ENCODE measurements at regions not wholly inside any gene's neighbourhood (a gene's known extent, or its start where the extent isn't known, plus 50 kb on each side); places are given as distances from the start of the nearest gene placed in this dataset.

DNA sequence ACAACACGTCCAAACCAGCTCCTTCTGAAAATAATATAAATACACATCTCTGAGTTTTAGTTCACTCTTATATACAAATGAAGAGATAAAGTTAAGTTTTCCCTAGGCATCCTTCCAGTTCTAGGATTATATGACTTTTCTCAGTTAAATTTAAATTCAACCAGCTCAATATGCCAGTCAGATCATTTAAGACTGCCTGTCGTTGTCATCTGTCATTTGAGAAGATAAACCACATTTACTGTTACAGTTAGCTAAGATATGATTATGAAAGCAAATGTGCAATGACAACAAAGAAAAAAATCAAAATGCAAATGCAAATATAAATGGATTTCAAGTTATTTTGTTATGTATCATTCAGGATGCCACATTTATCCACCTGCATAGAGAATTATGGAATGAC lies 671.7 kb upstream of the GOT2 start:
- H3K4me3 ChIP-seq (ENCODE audit: low read length): no peak overlapping the region
- H3K4me1 ChIP-seq (ENCODE audit: control insufficient read depth, insufficient read depth, low read length): no peaks in the 10 kb centered on the region
- no peaks in the 10 kb centered on the region for H3K27me3 ChIP-seq (ENCODE audit: control insufficient read depth, insufficient read depth, low read length)
- no peak overlapping the region for H3K27ac ChIP-seq (ENCODE audit: low read depth, low read length)
- no peak overlapping the region for H3K9ac ChIP-seq (ENCODE audit: low read length)
- no peaks in the 10 kb centered on the region for H3K36me3 ChIP-seq (ENCODE audit: control insufficient read depth, insufficient read depth, low read length)

- H3K4me3 ChIP-seq (ENCODE audit: low read length): no peak overlapping the region
- no peaks in the 10 kb centered on the region for H3K27me3 ChIP-seq (ENCODE audit: control insufficient read depth, insufficient read depth, low read length)
- H3K9ac ChIP-seq (ENCODE audit: low read length): no peak overlapping the region
- no peak overlapping the region for H3K27ac ChIP-seq (ENCODE audit: low read depth, low read length)
- no peaks in the 10 kb centered on the region for H3K4me1 ChIP-seq (ENCODE audit: control insufficient read depth, insufficient read depth, low read length)
- no peaks in the 10 kb centered on the region for H3K36me3 ChIP-seq (ENCODE audit: control insufficient read depth, insufficient read depth, low read length)
Observed at GRCh38 chr16:59404509-59404908, 670.4 kb upstream of the GOT2 start.

DNA sequence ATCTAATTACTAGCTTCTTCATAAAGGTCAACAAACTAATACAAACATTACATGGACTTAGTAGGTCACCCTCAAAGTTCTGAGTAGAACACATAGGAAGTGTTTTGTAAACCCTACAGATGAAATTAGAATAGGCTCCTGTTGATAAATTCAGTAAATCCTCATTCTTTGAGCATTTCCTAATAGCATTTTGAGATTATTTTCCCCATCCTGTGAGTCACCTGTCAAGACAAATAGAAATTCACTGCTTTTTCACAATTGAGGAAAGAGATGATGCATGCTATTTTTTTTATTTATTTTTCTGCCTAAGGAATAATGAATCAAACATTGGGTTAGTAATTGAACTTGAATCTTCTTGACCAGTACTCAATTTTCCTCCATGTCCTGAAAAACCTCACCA lies 666.7 kb upstream of the GOT2 start:
- Histone ChIP-seq H3K27me3 (ENCODE audit: control insufficient read depth, insufficient read depth, low read length) (no peaks in the 10 kb centered on the region), H3K27ac (ENCODE audit: low read depth, low read length) (no peak overlapping the region), H3K36me3 (ENCODE audit: control insufficient read depth, insufficient read depth, low read length) (no peaks in the 10 kb centered on the region), H3K4me3 (ENCODE audit: low read length) (no peak overlapping the region), H3K4me1 (ENCODE audit: control insufficient read depth, insufficient read depth, low read length) (no peaks in the 10 kb centered on the region), H3K9ac (ENCODE audit: low read length) (no peak overlapping the region)

DNA sequence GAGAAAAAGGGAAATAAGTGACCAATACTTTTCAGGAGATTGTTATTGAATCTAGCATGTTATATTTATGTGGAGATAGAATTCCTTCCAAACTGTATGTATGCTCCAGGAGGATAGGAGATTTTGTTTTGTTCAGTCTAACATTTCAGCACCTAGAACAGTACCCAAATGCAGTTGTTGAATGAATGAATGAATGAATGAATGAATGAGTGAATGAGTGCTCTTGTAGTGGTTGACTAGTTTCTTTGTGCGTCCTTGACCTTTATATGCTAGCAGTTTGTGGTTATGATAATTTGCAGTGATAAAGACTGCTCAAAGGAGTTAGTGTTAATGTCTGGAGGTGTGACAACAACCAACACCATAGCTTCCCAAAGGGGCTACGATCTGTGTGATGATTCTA lies 663.5 kb upstream of the GOT2 start:
- Histone ChIP-seq H3K36me3 (ENCODE audit: control insufficient read depth, insufficient read depth, low read length) (no peaks in the 10 kb centered on the region), H3K9ac (ENCODE audit: low read length) (no peak overlapping the region), H3K27ac (ENCODE audit: low read depth, low read length) (no peak overlapping the region), H3K4me3 (ENCODE audit: low read length) (no peak overlapping the region), H3K4me1 (ENCODE audit: control insufficient read depth, insufficient read depth, low read length) (no peaks in the 10 kb centered on the region), H3K27me3 (ENCODE audit: control insufficient read depth, insufficient read depth, low read length) (no peaks in the 10 kb centered on the region)

- no peak overlapping the region for H3K4me3 ChIP-seq (ENCODE audit: low read length)
- H3K36me3 ChIP-seq (ENCODE audit: control insufficient read depth, insufficient read depth, low read length): no peaks in the 10 kb centered on the region
- no peak overlapping the region for H3K27ac ChIP-seq (ENCODE audit: low read depth, low read length)
- no peaks in the 10 kb centered on the region for H3K27me3 ChIP-seq (ENCODE audit: control insufficient read depth, insufficient read depth, low read length)
- H3K9ac ChIP-seq (ENCODE audit: low read length): no peak overlapping the region
- no peaks in the 10 kb centered on the region for H3K4me1 ChIP-seq (ENCODE audit: control insufficient read depth, insufficient read depth, low read length)
Observed at GRCh38 chr16:59394526-59394925, 660.4 kb upstream of the GOT2 start.

GRCh38 chr16:59392911-59393310 lies 658.8 kb upstream of the GOT2 start:
- H3K9ac ChIP-seq (ENCODE audit: low read length): no peak overlapping the region
- no peak overlapping the region for H3K4me3 ChIP-seq (ENCODE audit: low read length)
- no peaks in the 10 kb centered on the region for H3K4me1 ChIP-seq (ENCODE audit: control insufficient read depth, insufficient read depth, low read length)
- no peaks in the 10 kb centered on the region for H3K36me3 ChIP-seq (ENCODE audit: control insufficient read depth, insufficient read depth, low read length)
- no peaks in the 10 kb centered on the region for H3K27me3 ChIP-seq (ENCODE audit: control insufficient read depth, insufficient read depth, low read length)
- H3K27ac ChIP-seq (ENCODE audit: low read depth, low read length): no peak overlapping the region

- H3K27me3 ChIP-seq (ENCODE audit: control insufficient read depth, insufficient read depth, low read length): no peaks in the 10 kb centered on the region
- no peaks in the 10 kb centered on the region for H3K36me3 ChIP-seq (ENCODE audit: control insufficient read depth, insufficient read depth, low read length)
- no peak overlapping the region for H3K4me3 ChIP-seq (ENCODE audit: low read length)
- no peaks in the 10 kb centered on the region for H3K4me1 ChIP-seq (ENCODE audit: control insufficient read depth, insufficient read depth, low read length)
- no peak overlapping the region for H3K9ac ChIP-seq (ENCODE audit: low read length)
- no peak overlapping the region for H3K27ac ChIP-seq (ENCODE audit: low read depth, low read length)
Observed at GRCh38 chr16:59391617-59392364, 657.7 kb upstream of the GOT2 start.

DNA sequence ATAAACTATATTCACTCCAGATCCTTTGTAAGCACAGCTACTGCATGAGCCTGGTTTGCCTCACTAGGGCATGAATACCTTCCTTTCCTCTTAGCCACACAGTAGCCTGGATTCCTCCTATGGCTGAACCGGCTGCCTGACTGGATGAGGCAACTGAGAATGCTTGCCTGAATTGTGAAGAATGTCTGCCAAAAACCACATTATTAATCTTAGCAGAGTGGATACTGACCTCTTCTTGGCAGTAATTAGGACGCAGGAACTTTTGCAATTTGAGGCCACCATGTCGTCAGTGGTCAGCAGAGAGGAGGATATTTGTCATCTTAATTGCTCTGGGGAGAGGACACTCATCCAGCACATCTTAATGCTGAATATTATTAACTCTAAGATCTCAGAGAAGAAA lies 651.8 kb upstream of the GOT2 start:
- Histone ChIP-seq H3K36me3 (ENCODE audit: control insufficient read depth, insufficient read depth, low read length) (no peaks in the 10 kb centered on the region), H3K9ac (ENCODE audit: low read length) (no peak overlapping the region), H3K27me3 (ENCODE audit: control insufficient read depth, insufficient read depth, low read length) (no peaks in the 10 kb centered on the region), H3K4me1 (ENCODE audit: control insufficient read depth, insufficient read depth, low read length) (no peaks in the 10 kb centered on the region), H3K4me3 (ENCODE audit: low read length) (no peak overlapping the region), H3K27ac (ENCODE audit: low read depth, low read length) (no peak overlapping the region)

DNA sequence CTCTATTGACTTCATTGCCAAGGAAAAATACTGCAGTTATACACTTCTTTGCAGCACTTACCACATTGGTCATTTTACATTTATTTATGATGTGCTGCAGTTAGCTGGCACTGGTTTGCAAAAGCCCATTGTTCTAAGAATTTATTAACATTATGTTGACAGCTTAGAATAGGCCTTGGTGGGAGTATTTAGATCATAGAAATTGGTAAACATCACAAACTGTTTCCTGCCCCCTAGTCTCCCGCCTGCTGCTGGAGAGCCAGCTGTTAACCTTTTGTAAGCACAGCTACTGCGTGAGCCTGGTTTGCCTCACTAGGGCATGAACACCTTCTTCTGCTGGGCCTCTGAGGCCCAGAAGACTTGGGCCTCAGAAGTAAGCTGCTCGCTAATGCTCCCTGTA lies 651.4 kb upstream of the GOT2 start:
- no peaks in the 10 kb centered on the region for H3K36me3 ChIP-seq (ENCODE audit: control insufficient read depth, insufficient read depth, low read length)
- H3K27me3 ChIP-seq (ENCODE audit: control insufficient read depth, insufficient read depth, low read length): no peaks in the 10 kb centered on the region
- H3K4me1 ChIP-seq (ENCODE audit: control insufficient read depth, insufficient read depth, low read length): no peaks in the 10 kb centered on the region
- no peak overlapping the region for H3K4me3 ChIP-seq (ENCODE audit: low read length)
- H3K27ac ChIP-seq (ENCODE audit: low read depth, low read length): no peak overlapping the region
- H3K9ac ChIP-seq (ENCODE audit: low read length): no peak overlapping the region

- Histone ChIP-seq H3K4me1 (ENCODE audit: control insufficient read depth, insufficient read depth, low read length) (no peaks in the 10 kb centered on the region), H3K9ac (ENCODE audit: low read length) (no peak overlapping the region), H3K4me3 (ENCODE audit: low read length) (no peak overlapping the region), H3K27me3 (ENCODE audit: control insufficient read depth, insufficient read depth, low read length) (no peaks in the 10 kb centered on the region), H3K36me3 (ENCODE audit: control insufficient read depth, insufficient read depth, low read length) (no peaks in the 10 kb centered on the region), H3K27ac (ENCODE audit: low read depth, low read length) (no peak overlapping the region)
Observed at GRCh38 chr16:59373632-59374031, 639.5 kb upstream of the GOT2 start.

GRCh38 chr16:59370717-59371116 lies 636.6 kb upstream of the GOT2 start:
- Histone ChIP-seq H3K27me3 (ENCODE audit: control insufficient read depth, insufficient read depth, low read length) (no peaks in the 10 kb centered on the region), H3K9ac (ENCODE audit: low read length) (no peak overlapping the region), H3K27ac (ENCODE audit: low read depth, low read length) (no peak overlapping the region), H3K36me3 (ENCODE audit: control insufficient read depth, insufficient read depth, low read length) (no peaks in the 10 kb centered on the region), H3K4me3 (ENCODE audit: low read length) (no peak overlapping the region), H3K4me1 (ENCODE audit: control insufficient read depth, insufficient read depth, low read length) (no peaks in the 10 kb centered on the region)

DNA sequence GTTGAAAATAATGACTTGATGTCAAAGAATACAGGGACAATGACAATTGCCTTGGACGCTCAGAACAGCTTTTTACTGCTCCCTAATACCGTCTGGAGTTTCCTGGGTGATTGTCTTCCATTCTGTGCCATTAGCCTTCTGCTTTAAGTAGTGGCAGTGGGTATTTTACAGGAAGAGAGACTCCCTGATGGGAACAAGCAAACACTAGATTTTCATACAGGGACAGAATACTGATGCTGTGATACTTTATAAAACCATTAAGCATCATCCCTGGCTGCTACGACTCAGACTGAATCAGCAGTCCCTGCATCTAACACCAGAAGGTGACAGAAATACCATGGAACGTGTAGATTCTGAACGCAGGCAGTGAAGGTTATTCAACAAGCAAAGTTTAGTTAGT lies 635.4 kb upstream of the GOT2 start:
- no peaks in the 10 kb centered on the region for H3K4me1 ChIP-seq (ENCODE audit: control insufficient read depth, insufficient read depth, low read length)
- no peak overlapping the region for H3K4me3 ChIP-seq (ENCODE audit: low read length)
- no peaks in the 10 kb centered on the region for H3K36me3 ChIP-seq (ENCODE audit: control insufficient read depth, insufficient read depth, low read length)
- H3K27me3 ChIP-seq (ENCODE audit: control insufficient read depth, insufficient read depth, low read length): no peaks in the 10 kb centered on the region
- H3K27ac ChIP-seq (ENCODE audit: low read depth, low read length): no peak overlapping the region
- H3K9ac ChIP-seq (ENCODE audit: low read length): no peak overlapping the region

- H3K9ac ChIP-seq (ENCODE audit: low read length): no peak overlapping the region
- no peaks in the 10 kb centered on the region for H3K4me1 ChIP-seq (ENCODE audit: control insufficient read depth, insufficient read depth, low read length)
- H3K27ac ChIP-seq (ENCODE audit: low read depth, low read length): no peak overlapping the region
- H3K36me3 ChIP-seq (ENCODE audit: control insufficient read depth, insufficient read depth, low read length): no peaks in the 10 kb centered on the region
- no peak overlapping the region for H3K4me3 ChIP-seq (ENCODE audit: low read length)
- no peaks in the 10 kb centered on the region for H3K27me3 ChIP-seq (ENCODE audit: control insufficient read depth, insufficient read depth, low read length)
Observed at GRCh38 chr16:59368586-59368985, 634.5 kb upstream of the GOT2 start.

Data from rectal smooth muscle tissue (tissue), 1 donor.